ENCODE measurements at regions not wholly inside any gene's neighbourhood (a gene's known extent, or its start where the extent isn't known, plus 50 kb on each side); places are given as distances from the start of the nearest gene placed in this dataset.
"Not testable (repeated sequence)": the region's sequence is repeated elsewhere in the genome, so short reads cannot be mapped to it uniquely, and the experiment has no call there.

GRCh38 chr18:24567199-24567598 is 106.8 kb downstream of the HRH4 start:
- DNase-seq, result peak; percentile 98

- DNase-seq, result no peak
Measured at GRCh38 chr18:24570716-24571115, 110.3 kb downstream of the HRH4 start.

- DNase-seq, result no peak
Measured at GRCh38 chr18:24582771-24583170, 122.3 kb downstream of the HRH4 start.

GRCh38 chr18:24584205-24584604 is 123.8 kb downstream of the HRH4 start:
- no peak for DNase-seq

GRCh38 chr18:24584813-24585212 is 124.4 kb downstream of the HRH4 start:
- no peak for DNase-seq

GRCh38 chr18:24585996-24586566 is 125.6 kb downstream of the HRH4 start:
- no peak for DNase-seq

GRCh38 chr18:24586662-24587360 is 126.4 kb downstream of the HRH4 start:
- DNase-seq, result no peak

- no peak for DNase-seq
Measured at GRCh38 chr18:24588440-24588839, 128.0 kb downstream of the HRH4 start.

GRCh38 chr18:24590946-24591345 is 130.5 kb downstream of the HRH4 start:
- no peak for DNase-seq

- no peak for DNase-seq
Measured at GRCh38 chr18:24593401-24593800, 133.0 kb downstream of the HRH4 start.

- no peak for DNase-seq
Measured at GRCh38 chr18:24593886-24594285, 133.4 kb downstream of the HRH4 start.

- DNase-seq, result no peak
Measured at GRCh38 chr18:24595561-24596031, 135.2 kb downstream of the HRH4 start.

GRCh38 chr18:24600076-24600654 is 139.7 kb downstream of the HRH4 start:
- DNase-seq, result peak; percentile 60

GRCh38 chr18:24601585-24601984 is 141.1 kb downstream of the HRH4 start:
- DNase-seq, result peak; percentile 70

- peak; percentile 33 for DNase-seq
Measured at GRCh38 chr18:24602201-24602600, 141.8 kb downstream of the HRH4 start.

- no peak for DNase-seq
Measured at GRCh38 chr18:24603151-24603550, 142.7 kb downstream of the HRH4 start.

- no peak for DNase-seq
Measured at GRCh38 chr18:24605444-24605843, 145.0 kb downstream of the HRH4 start.

GRCh38 chr18:24609254-24609653 is 148.8 kb downstream of the HRH4 start:
- no peak for DNase-seq

- no peak for DNase-seq
Measured at GRCh38 chr18:24611075-24611474, 150.6 kb downstream of the HRH4 start.

- no peak for DNase-seq
Measured at GRCh38 chr18:24613896-24614640, 153.6 kb downstream of the HRH4 start.

GRCh38 chr18:24616653-24617052 is 156.2 kb downstream of the HRH4 start:
- DNase-seq, result no peak

GRCh38 chr18:24624421-24624820 is 164.0 kb downstream of the HRH4 start:
- not testable (repeated sequence) for DNase-seq

- no peak for DNase-seq
Measured at GRCh38 chr18:24627644-24628315, 167.3 kb downstream of the HRH4 start.

All from NCI-H1694 treated with DMSO at 0.1 percent for 48 hours (cell line).